GM18505 (cell line): ENCODE measurements at regions not wholly inside any gene's neighbourhood (a gene's known extent, or its start where the extent isn't known, plus 50 kb on each side); places are given as distances from the start of the nearest gene placed in this dataset.

Experiments
- ATAC-seq: cut with Tn5 transposase; IDR thresholded peaks from one replicate; pipeline ENCODE4 v1.9.1; 2021; ENCODE audit not compliant: unreplicated experiment
- POLR2A ChIP-seq: IDR thresholded peaks from 4 replicates; pipeline ENCODE4 v1.6.1; 2011; ENCODE audit warnings: borderline replicate concordance; ENCODE audit not compliant: insufficient read depth, insufficient read length; ENCODE audit errors: extremely low read depth

DNA sequence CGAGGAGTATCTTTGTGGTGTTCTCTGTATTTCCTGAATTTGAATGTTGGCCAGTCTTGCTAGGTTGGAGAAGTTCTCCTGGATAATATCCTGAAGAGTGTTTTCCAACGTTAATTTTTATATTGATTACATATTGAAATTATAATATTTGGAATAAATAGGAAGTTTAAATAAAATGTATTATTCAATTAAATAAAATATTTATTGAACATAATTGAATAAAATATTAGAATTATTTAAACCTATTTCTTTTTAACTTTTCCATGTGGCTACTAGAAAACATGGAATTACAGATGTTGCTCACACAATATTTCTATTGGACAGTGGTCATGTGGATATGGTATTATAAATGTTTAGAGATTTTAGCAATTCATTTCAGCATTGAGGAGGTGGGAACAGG, 170.8 kb upstream of the FST start:
- no peak for ATAC-seq
- TF ChIP-seq POLR2A = no peak

DNA sequence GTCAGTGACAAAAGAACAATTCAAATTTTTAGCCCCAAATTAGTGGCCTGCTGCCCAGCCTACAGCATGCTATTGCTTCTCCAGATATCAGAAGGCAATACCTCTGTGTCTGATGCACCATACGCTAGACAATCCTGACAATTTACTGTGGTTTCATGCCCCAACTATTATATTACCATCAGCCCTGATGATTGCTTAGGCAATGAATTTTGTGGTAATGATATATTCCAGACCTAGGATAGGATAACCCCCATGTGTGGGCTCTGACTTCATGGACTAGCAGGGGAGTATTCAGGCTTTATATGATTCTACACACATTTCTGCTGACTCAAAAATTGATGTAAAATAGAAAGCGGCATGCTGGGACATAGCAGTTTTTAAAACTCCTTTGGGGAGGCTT, 168.7 kb upstream of the FST start:
- no peak for TF ChIP-seq POLR2A
- no peak for ATAC-seq

DNA sequence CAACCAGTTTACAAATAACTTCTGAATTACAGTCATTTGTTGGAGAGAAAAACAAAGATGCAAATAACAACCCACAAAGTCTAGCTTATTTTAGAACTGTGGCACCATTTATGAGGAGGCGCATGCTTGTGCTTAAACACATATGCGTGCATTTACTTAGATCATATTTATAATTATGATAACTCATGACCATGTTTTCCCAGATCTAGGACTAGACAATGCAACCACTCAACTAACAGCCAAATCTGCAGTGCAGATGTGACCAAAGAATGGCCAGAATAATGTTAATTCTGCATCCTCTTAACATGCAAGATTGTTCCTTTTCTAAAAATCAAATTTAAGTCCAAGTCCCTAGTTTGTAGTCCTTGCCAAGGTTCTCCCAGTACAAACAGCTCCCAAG, 167.3 kb upstream of the FST start:
- TF ChIP-seq POLR2A = no peak
- ATAC-seq = no peak

DNA sequence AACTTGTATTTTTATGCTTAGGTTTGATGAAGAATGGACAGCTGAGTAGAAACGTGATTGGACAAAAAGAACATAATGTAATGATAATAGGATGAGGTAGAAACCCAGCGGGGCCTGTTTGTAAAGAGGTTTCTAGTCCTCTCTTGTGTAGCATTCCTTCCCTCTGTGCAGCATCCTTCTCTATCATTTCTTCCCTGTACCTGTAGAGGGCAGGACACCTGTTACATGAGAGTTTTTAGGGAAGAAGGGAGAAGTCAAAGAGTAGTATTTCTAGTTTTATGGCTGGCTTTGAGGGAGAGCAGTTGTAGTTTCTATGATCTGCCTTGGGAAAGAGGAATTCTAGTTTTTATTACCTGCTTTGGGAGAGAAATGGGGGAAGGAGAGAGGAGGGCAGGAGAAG, 162.1 kb upstream of the FST start:
- ATAC-seq = no peak
- no peak for TF ChIP-seq POLR2A

DNA sequence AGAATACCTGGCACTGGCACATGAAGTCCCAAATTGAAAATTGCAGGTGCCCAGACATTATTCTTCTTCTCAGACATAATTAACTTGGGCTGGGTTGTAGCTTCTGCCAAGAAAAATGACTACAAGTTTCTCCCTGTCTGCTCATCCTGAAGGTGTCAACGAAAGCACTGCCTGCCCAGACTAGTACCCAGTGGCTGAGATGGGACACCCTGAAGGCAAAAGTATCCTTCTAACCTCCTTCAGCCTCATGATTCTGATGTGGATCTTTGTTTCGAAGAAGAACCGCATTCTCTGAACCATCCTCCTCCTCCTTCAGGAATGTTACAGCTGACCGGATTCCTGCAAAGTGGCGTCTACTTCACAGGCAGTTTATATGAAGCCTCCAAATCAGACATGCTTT, 161.1 kb upstream of the FST start:
- no peak for ATAC-seq
- TF ChIP-seq POLR2A = no peak

DNA sequence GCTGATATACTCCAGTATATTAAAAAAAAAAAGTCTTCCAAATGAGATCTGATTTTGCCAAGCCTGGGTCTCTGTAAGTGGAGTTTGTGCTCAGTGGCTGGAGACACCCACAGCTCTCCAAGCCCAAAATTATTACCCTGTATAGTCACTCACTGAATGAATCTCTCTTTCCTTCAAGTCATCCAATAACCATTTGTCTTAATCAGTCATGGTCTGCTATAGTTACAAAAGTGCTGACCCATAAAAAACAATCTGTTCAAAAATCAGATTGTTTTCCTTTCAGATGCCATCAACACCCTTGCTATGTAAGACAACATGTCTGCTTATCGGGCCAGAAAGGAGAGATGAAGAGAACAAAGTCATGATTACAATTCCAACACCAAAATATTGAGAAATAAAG, 159.4 kb upstream of the FST start:
- no peak for ATAC-seq
- TF ChIP-seq POLR2A = no peak

DNA sequence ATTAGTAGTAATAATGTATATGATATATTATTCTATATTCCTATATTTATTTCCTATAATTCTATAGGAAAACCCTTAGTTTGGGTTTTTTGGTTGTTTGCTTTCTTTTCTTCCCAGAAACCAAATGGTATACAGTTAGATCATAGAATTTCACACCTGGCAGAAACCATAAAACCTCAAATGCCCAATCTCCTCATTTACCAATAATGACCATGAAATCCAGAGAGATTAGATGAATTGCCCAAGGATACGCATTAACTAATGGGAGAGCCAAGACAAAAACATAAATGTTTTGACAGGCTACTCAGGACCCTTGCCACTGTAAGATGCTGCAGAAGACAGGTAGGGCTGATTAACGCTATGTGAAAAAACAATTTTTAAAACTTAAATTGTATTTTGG, 158.7 kb upstream of the FST start:
- no peak for TF ChIP-seq POLR2A
- ATAC-seq = no peak

DNA sequence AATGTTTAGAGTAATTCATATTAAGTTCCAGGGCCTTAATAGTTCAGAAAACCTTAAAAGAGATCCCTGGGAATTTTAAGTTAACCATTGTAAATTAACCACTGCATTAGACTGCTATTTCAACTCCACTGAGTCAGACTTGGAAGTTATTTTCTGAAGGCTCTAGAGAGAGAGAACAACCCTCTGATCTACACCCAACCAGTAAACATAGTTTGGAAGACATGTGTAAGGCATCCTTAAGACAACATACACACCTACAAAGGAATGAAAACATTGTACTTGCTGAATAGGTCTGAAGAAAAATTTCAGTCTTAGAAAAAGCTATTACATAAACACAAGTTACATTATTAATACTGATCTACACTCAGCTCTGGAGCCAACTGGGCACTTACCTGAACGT, 158.2 kb upstream of the FST start:
- no peak for ATAC-seq
- no peak for TF ChIP-seq POLR2A

DNA sequence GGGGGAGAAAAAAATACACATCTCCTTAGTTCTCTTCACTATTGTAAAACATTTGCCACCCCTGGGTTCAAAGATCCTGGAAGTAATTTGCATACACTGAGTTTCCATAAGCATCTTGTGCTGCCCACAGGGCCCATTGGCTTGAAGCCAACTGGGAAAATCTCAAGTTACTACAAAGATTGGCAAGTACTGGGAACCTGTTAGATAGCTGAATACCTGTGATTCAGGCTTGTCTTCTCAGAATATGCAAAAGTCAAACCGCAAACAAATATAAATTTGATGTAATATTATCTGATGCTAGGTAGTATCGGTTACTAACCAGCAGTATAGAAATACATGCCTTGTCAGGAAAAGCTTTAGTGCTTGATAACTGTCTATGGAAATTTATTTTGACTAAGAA, 156.9 kb upstream of the FST start:
- no peak for TF ChIP-seq POLR2A
- no peak for ATAC-seq

DNA sequence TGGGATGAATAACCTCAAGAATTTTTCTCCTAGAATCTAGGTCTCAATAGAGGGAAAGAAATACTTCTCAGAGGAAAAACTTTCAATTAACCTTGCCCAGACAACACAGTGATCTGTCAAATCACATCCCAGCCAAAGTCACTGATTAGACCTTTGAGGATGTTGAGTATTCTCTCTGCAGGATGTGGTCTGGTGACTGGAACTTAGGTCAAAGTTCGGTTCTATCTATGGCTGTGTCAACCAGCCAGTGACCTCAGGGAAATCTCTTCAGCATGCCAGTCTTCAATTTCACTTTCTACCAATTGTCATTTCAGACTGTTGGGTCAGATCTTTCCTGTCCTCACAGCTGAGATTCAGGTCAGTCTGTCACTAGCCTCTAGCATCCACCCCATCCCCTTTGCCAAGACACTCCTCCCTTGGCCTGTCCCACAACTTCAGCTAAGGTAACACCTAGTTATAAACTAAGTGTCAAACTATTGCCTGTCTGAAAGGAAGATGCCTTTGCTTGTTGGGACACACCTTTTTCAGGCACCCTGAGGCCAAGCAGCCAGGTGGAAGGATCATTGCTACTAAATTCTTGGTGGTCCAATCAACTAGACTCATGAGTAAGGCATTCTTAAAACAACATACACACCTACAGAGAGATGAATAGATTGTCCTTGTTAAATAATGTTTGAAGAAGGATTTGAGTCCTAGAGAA, 156.3 kb upstream of the FST start:
- TF ChIP-seq POLR2A = no peak
- peak; percentile 86 for ATAC-seq

DNA sequence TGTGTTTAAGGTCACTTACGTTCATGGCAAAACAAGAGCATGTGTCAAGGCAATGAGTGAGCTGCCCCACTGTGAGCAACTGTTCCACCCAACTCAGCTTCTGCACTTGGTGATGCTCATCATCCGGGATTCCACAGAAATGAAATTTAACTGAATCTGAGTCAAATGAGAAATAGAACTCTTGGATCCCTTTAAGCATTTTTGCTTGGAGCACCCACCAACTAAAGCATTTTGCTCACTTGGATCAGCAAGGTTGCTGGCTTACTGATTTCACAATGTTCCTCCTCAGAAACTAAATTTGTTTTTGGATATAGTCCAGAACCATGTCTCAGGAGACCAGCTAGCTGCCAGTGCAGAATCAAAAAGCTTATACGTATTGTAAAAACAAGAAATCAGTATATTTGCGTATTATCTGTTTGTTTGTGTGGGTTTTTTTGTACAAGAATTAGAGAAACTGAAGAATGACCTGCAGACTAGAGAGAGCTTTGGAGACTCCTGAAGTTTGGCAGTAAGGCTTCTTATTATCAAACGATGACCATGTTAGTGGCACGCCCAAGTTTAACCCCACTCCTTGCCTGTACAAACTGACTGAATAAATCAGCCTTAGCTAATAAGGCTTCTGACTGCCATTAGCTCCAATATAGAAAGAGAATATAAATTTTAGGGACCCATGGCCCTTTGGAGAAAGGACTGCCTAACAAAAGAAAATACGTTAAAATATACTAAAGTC, 153.8 kb upstream of the FST start:
- no peak for TF ChIP-seq POLR2A
- no peak for ATAC-seq

DNA sequence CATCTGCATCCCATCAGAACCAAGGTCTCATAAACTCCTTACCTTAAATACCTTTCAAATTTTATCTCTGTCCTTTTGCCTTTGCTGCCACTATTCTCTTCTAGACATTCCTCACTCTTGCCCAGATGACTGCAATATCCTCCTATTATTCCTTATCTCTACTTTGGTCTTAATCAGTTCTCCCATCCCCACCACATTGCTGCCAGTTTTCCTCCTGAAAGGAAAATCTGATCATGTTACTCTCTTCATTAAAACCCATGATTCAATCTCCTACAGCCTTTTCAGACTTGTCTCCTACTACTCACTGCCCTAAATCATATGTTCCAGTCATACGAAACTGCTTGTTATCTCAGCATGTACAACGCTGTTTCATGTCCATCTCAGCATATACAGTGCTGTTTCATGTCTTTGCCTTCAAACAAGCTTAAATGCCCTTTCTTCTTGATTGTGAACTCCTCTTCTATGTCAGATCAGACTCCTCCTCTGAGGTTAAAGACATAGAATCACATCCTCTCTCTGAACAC, 152.6 kb upstream of the FST start:
- ATAC-seq = no peak
- no peak for TF ChIP-seq POLR2A

DNA sequence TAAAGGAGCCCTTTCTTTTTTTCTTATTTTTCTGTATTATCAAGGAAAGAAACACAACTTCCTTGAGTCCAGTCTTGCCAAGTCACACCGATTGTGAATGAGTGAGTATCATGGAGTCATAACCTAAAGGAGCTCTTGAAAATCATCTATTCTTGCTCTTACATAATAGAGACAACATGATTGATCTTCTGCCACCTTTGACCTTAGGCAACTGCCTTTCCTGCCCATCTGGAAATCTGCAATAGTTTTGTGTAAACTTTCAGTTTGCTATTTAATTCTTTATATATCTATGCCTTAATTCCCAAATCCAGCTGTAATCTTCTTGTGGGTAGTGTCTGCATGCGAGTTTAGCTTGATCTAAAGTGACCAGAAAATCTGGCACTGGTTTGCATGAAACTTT, 149.9 kb upstream of the FST start:
- ATAC-seq = no peak
- TF ChIP-seq POLR2A = no peak

DNA sequence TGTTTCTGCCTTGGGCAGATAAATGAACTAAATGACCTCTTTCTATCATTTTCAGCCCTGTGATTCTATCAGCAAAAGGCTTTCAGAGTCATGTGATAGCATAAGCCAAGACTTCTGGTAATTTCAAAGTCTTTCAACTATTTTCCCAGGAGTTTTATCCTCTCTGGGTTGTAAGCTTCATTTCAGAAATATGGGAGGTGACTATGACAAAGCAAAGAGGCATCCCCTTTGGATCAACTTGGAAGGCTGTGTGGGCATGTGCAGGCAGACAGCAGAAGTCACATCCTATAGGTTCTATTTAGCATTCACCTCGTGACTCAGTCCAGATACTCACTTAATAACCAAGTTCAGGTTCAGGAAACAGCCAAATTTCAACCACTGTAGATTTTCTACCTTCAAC, 149.0 kb upstream of the FST start:
- ATAC-seq = no peak
- no peak for TF ChIP-seq POLR2A
